ENCODE measurements at regions not wholly inside any gene's neighbourhood (a gene's known extent, or its start where the extent isn't known, plus 50 kb on each side); places are given as distances from the start of the nearest gene placed in this dataset.

- no peaks in the 10 kb centered on the region for H3K36me3 Mint-ChIP-seq (ENCODE audit: insufficient read depth in 1 of 3, low read depth in 3 of 3)
Measured at GRCh38 chr2:156164091-156164720, 168.3 kb downstream of the NR4A2 start.

More at GRCh38 chr2:156164091-156164720, 168.3 kb downstream of the NR4A2 start:
- Histone ChIP-seq H3K9me3 (ENCODE audit: control insufficient read depth, low read depth, low read length) (no peaks in the 10 kb centered on the region), H3K4ac (ENCODE audit: low read depth, low read length) (no peak overlapping the region), H3K56ac (ENCODE audit: insufficient read length, low read depth, low read length) (no peak overlapping the region), H3K4me2 (ENCODE audit: insufficient read depth, insufficient read length, low read length) (no peak overlapping the region), H3K9ac (ENCODE audit: extremely low read depth, insufficient read length, low read length) (no peak overlapping the region), H3K23me2 (ENCODE audit: insufficient read length, low read depth, low read length, poor library complexity, severe bottlenecking) (no peaks in the 10 kb centered on the region), H2BK5ac (ENCODE audit: insufficient read length, low read length) (no peak overlapping the region), H3K23ac (ENCODE audit: insufficient read length, low read depth, low read length) (no peak overlapping the region), H2BK120ac (ENCODE audit: low read depth, low read length, poor library complexity, severe bottlenecking) (no peak overlapping the region), H2BK12ac (ENCODE audit: insufficient read length, low read depth, low read length) (no peak overlapping the region), H3T11ph (ENCODE audit: low read length) (no peak overlapping the region), H3K14ac (ENCODE audit: insufficient read depth, low read length) (no peak overlapping the region), H4K20me1 (ENCODE audit: control insufficient read depth, insufficient read depth, insufficient read length) (no peaks in the 10 kb centered on the region), H3K79me2 (ENCODE audit: insufficient read depth, low read length) (no peaks in the 10 kb centered on the region), H3K27ac (ENCODE audit: insufficient read length, low read depth, low read length) (no peak overlapping the region), H3K4me1 (ENCODE audit: insufficient read depth, low read length) (peaks cover 9% of the 10 kb centered on the region; the same call in 1 of the 2 replicates), H4K5ac (ENCODE audit: insufficient read length, low read depth, low read length) (no peak overlapping the region), H2BK15ac (ENCODE audit: low read depth, low read length) (no peak overlapping the region), H2BK20ac (ENCODE audit: low read depth, low read length, poor library complexity, severe bottlenecking) (no peak overlapping the region), H3K27me3 (ENCODE audit: insufficient read depth, low read length) (no peaks in the 10 kb centered on the region), H4K91ac (ENCODE audit: insufficient read length, low read depth, low read length) (no peak overlapping the region), H3K18ac (ENCODE audit: insufficient read length, low read depth, low read length) (no peak overlapping the region), H2AK5ac (ENCODE audit: insufficient read length, low read length) (no peak overlapping the region), H3K79me1 (ENCODE audit: insufficient read depth, low read depth, low read length, poor library complexity, severe bottlenecking) (no peaks in the 10 kb centered on the region), H2AFZ (ENCODE audit: low read length) (no peak overlapping the region), H4K8ac (replicated peaks; ENCODE audit: insufficient read length, low read depth, low read length) (no peak overlapping the region)
- no CpG with 5 or more reads among the region's 7 CpGs for WGBS (ENCODE audit: extremely low coverage, insufficient read length, low lambda C conversion rate)
- Mint-ChIP-seq H3K9me3 (no peaks in the 10 kb centered on the region), H3K27me3 (ENCODE audit: low read depth) (no peaks in the 10 kb centered on the region), H3K27ac (no peak overlapping the region), H3K4me1 (peaks cover 22 to 29% of the 10 kb centered on the region in 2 experiments), H3K4me3 (no peak overlapping the region)
- DNase-seq: no peak
- TF ChIP-seq CTCF (conservative IDR thresholded peaks at IDR 0.05): no peak

Data from H9 (cell line).